ENCODE measurements at regions not wholly inside any gene's neighbourhood (a gene's known extent, or its start where the extent isn't known, plus 50 kb on each side); places are given as distances from the start of the nearest gene placed in this dataset.

DNA sequence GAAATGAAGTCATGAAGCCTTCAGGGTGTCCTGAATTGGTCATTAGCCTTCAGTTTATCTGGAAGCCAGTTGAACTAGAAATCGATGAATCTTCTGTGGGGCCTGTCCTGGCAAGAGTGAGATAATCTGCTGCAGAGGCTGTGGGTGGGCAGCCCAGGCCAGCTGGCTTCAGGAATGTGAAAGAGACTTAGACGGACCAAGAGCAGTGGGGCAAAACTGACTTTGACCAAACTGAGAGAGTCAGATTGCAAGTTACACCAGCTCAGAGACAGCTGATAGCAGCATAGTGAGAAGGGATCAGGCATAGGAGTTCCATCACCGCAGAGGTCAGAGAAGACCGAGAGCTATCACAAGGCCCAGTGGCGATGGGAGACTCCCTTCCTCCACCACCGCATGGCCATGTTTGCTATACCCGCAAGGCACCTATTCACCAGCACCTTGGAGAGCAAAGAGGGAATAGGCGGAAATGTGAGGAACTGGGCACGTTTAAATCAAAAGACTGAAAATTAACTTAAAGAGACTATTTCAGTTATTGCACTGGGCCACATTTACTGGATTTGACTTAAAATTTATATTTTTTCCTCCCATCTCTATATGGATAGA lies 50.0 kb upstream of the GLIS3 start:
- Mint-ChIP-seq H3K27me3 (ENCODE audit: low read depth) (no peaks in the 10 kb centered on the region), H3K4me3 (no peak overlapping the region), H3K36me3 (ENCODE audit: low read depth) (no peaks in the 10 kb centered on the region), H3K4me1 (ENCODE audit: low read depth) (peaks cover 7% of the 10 kb centered on the region), H3K9me3 (no peaks in the 10 kb centered on the region), H3K27ac (no peak overlapping the region)
- no peak for DNase-seq
- CTCF ChIA-PET, result interaction anchor here (0.9 kb wide), 1 partner anchor 17 kb away, joined by 3 read pairs; no protein-coding TSS in a partner anchor
- intact Hi-C loops (cut with micrococcal nuclease), result loop anchor here (5.0 to 10.0 kb wide), 2 partner anchors 415 to 843 kb away; no protein-coding TSS in a partner anchor
